22Rv1 (cell line): ENCODE measurements at regions not wholly inside any gene's neighbourhood (a gene's known extent, or its start where the extent isn't known, plus 50 kb on each side); places are given as distances from the start of the nearest gene placed in this dataset.

Source experiments
- ZFX ChIP-seq: fragments of 450-650 bp; IDR thresholded peaks from 2 replicates; pipeline ENCODE4 v1.6.1; 2017; ENCODE audit warnings: antibody characterized with exemption, borderline replicate concordance
- TF ChIP-seq, protein P1 (sequence below): fragments of 450-650 bp; IDR thresholded peaks from 2 replicates; pipeline ENCODE4 v1.5.1; 2017; ENCODE audit warnings: mild to moderate bottlenecking

DNA sequence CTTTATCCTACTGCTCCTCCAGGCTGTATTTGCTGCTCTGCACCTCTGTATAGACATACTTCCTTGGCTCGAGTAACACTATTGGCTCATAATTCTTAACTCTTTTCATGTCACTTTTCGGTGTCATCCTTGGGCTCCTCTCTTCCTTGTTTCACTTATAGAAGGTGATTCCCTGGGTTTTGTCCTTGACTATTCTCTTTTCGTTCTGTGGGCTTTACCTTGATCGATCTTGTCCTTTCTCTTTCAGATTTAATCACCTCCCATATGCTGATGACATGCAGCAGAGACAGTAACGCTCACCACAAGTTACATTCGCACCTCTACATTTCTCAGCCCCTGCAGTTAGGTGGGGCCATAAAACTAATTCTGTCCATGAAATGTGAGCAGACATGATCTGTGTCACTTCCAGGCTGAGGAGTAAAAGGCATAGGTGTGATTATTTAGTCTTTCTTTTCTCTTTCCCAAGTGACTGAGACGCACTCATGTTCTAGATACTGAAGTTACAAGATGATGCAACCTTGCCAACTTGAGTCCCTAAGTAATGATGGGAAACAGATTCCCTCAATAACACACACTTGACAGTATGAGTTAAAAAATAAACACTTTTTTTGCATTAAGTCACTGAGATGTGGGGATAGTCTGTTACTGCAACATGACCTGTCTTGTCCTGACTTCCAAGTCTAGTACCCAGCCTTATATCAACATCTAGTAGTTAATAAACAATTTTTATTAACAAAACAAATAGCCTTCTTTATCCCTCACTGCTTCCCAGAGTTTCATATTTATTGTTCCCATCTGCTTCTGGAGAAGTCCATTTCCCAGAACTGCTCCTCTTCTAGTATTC, 49.9 kb upstream of the HAO2 start:
- TF ChIP-seq, protein P1, sequence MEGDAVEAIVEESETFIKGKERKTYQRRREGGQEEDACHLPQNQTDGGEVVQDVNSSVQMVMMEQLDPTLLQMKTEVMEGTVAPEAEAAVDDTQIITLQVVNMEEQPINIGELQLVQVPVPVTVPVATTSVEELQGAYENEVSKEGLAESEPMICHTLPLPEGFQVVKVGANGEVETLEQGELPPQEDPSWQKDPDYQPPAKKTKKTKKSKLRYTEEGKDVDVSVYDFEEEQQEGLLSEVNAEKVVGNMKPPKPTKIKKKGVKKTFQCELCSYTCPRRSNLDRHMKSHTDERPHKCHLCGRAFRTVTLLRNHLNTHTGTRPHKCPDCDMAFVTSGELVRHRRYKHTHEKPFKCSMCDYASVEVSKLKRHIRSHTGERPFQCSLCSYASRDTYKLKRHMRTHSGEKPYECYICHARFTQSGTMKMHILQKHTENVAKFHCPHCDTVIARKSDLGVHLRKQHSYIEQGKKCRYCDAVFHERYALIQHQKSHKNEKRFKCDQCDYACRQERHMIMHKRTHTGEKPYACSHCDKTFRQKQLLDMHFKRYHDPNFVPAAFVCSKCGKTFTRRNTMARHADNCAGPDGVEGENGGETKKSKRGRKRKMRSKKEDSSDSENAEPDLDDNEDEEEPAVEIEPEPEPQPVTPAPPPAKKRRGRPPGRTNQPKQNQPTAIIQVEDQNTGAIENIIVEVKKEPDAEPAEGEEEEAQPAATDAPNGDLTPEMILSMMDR, result no peak
- TF ChIP-seq ZFX, result no peak
